GM18507 (cell line): ENCODE measurements at regions not wholly inside any gene's neighbourhood (a gene's known extent, or its start where the extent isn't known, plus 50 kb on each side); places are given as distances from the start of the nearest gene placed in this dataset.
"Not testable (repeated sequence)": the region's sequence is repeated elsewhere in the genome, so short reads cannot be mapped to it uniquely, and the experiment has no call there.

Experiments used
- DNase-seq: peaks from one replicate; pipeline ENCODE4 v3.0.0; 2011; ENCODE audit warnings: low read depth; ENCODE audit not compliant: insufficient read length; ENCODE audit errors: extremely low spot score
- FAIRE-seq: peaks from 2 replicates; lab custom pipeline; 2011; peaks lifted over from hg19 to GRCh38; lab: Jason Lieb, UNC

DNA sequence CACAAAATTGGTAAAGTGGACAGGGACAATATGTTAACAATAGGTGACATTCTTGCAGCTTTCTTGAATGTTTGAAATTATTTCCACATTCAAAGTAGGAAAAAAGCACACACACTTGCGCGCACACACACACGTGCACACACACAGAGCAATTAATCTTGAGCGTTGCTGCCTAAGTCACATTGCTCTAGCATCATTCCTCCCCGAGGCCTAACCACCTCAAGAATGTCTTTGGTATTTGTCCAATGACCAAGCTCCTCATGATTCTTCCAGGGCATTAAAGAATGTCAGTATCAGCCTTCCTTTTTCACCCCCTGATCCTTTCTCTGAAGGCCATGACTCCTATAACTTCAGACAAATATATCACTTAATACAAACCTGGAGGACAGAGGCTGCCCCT lies 198.1 kb downstream of the NPR3 start:
- DNase-seq (no peak), FAIRE-seq (no peak)

DNA sequence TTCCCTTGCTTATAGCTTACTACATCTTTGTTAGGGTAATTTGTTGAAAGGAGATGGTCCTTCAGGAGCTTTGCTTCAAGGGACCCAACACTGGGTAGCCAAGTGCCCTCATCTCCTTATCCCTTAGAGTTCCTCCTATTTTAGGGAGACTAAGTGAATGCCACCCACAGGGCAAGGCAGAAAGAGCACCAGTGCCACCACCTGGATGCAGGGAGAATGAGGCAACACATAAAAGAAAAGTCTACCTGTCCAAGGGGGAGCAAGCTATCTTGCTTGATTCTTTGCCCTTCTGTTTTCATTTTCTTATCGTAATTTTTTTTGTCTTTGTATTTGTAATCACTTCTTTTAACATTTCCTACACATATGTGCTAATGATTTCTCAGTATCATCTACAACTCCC lies 205.5 kb downstream of the NPR3 start:
- no peak for DNase-seq
- FAIRE-seq = no peak

DNA sequence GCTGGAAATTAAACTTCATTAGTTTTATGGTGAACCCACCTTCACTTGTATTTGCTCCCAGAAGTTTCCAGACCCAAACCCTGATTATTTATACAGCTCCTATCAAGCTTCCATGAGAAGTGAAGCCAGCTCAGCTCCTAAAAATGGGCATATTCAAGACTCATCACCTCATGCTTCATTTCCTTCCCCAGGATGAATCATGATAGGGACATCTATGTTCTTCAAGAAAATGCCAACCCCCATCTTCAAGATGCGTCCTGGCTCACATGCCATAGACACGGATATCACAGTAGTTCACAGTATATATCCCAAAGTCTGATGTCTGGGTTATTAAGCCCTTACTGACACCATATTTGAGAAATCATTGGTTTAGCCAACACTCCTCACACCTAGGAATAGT lies 217.6 kb downstream of the NPR3 start:
- DNase-seq = no peak
- FAIRE-seq = no peak

DNA sequence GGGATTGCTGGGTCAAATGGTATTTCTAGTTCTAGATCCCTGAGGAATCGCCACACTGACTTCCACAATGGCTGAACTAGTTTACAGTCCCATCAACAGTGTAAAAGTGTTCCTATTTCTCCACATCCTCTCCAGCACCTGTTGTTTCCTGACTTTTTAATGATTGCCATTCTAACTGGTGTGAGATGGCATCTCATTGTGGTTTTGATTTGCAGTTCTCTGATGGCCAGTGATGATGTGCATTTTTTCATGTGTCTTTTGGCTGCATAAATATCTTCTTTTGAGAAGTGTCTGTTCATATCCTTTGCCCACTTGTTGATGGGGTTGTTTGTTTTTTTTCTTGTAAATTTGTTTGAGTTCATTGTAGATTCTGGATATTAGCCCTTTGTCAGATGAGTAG lies 220.3 kb downstream of the NPR3 start:
- not testable (repeated sequence) for FAIRE-seq, DNase-seq

DNA sequence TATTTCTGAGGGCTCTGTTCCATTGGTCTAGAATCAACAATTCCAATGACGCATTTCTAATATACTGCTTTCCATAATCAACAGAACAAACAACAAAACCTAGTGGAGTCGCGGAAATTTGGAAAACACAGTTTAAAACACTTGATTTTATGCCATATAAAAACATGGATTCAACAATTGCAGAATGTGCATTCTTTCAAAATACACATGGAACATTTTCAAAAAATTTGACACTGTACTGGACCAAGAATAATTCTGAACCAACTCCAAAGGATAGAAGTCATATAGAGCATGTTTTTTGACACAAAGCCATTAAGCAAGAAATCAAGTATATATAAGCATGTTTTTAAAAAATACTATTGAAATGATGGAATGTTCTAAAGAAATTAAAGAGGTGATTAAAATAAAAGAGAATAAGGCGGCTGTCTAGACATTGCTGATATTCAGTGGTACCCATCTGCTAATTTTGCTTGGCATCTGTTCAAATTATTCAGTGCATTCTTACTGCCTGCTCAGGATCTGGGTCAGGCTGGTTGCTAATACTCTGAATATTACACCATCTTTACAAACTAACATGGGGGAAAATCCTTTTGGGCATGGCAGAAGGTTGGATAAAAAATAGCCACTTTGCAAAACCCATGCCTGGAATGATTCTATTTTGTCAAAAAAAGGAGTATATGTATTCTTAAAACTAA lies 221.3 kb downstream of the NPR3 start:
- DNase-seq = no peak
- no peak for FAIRE-seq

DNA sequence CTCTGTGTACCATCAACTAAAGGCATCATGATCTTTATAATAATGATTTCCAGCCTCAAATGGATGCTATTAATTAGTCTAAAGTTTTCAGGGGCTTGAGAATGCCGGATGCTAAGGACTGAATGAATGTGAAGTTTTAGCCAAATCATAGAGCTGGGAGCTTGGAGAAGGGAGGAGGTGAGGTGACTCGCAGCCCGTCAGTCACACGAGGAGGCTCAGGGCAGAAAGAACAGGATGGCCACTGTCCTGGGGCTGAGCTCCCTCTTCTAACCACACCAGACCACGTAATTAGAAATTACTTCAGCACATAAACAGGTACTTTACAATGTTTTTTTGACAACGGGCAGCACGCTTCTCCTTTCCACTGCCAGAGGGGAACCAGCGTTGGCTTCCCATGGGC lies 222.6 kb downstream of the NPR3 start:
- DNase-seq (no peak), FAIRE-seq (no peak)

DNA sequence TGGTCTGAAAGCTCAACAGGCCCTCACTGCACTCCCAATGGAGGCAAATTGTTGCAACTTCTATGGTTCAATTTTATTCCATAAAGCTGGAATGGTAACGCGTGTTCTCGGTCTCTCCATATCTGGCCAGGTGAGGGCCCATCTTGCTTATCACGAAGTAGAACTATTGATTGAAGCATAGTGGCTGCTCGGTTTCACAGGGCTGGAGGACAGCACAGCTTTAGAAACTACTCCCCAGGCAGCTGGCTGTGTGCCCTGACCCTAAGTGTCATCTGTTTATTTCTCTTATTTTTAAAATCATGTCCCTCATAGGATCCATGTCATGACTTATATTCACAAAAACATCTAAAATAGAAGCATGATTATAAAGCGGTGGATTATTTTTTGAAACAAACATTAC lies 223.4 kb downstream of the NPR3 start:
- DNase-seq (no peak), FAIRE-seq (no peak)

DNA sequence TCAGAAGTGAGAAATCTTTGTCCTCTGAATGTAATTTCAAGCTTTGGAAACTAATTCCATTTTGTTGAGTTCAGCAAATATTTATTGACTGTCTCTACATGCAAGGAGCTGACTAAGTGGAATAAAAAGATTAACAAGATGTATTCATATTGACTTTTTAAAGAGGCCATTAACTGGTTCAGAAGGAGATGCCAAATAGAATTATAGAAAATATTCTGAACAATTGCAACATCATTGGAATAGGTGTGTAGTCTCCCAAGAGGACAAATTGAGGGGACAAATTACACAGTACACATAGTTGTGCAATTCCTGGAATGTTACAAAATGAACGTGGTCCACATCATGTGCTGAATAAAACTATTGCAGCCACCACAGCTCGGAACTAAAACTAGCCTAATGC lies 224.2 kb downstream of the NPR3 start:
- DNase-seq (no peak), FAIRE-seq (no peak)

DNA sequence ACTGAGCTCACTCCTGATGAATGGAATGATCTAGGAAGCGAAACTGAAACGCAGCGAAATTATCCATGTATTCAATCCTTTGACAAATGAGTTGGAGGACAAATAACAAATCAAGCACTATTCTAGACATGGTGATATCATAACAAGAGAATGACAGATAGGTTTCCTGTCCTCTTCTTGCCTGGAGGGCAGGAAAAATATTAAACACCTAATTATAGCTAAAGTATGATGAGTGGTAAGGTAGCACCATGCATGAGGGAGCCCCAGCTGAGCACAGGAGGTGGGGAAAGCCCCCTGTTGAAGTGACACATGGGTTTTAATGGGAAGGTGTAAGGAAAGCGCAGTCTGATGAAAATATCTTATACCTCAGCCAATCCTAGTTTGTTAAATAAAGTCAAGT lies 225.2 kb downstream of the NPR3 start:
- DNase-seq = no peak
- no peak for FAIRE-seq

DNA sequence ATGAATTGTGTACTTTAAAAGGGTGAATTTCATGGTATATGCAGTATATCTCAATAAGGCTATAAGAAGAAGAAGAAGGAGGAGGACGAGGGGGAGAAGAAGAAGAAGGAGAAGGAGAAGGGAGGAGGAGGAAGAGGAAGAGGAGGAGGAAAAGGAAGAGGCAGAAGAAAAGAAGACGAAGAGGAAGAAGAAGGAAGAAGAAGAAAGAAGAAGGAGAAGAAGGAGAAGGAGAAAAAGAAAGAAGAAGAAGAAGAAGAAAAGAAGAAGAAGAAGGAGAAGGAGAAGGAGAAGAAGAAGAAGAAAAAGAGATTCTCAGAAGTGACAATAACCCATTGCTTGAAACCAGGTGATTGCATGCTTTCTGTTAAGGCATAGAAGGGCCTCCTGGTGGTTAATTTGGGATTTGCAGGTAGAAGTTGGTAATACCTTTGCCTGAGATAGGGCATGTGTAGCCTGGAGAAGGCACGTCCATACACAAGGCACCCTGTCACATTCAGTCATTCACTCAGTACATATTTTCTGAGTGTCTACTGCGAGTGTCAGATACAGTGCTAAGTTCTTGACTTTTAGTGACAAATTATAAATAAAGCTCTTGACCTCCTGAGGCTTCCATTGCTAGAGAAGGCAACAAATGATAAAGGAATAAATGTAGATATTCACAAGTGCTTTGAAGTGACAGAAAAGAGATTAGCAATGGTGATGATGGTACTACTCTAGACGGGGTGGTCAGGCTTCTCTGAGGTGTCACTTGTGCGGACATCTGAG lies 231.3 kb downstream of the NPR3 start:
- DNase-seq (no peak), FAIRE-seq (peak; percentile 46)

DNA sequence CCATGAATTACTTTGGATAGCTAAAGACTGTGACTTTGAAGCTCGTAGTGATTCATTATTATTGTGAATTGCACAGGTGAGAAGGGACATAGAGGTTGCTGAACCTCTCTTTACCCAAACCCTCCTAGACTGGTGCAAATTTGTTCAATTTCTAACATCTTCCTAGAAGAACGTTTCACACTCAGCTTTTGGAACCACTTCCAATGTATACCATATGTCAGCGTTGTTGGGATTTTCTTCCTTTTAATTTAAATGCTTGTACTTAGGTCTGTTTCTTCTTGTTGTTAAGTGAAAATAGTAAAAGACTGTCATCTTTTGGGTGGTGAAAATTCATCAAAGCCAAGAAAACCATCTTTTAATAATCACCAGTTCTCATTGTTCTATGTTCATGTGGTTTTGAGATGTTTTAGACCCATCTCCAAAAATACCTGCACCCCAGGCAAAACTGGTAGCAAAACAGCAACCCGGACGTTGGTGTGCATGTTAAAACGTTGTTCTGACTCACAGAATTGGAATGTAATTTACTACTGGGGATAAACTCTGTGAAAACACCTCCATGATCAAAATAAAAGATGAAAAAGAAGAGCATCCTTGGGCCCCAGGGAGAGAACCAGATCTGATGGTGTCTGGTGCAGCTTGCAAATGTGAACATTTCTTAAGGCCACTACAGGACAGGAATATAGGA lies 238.3 kb downstream of the NPR3 start:
- DNase-seq (no peak), FAIRE-seq (no peak)

DNA sequence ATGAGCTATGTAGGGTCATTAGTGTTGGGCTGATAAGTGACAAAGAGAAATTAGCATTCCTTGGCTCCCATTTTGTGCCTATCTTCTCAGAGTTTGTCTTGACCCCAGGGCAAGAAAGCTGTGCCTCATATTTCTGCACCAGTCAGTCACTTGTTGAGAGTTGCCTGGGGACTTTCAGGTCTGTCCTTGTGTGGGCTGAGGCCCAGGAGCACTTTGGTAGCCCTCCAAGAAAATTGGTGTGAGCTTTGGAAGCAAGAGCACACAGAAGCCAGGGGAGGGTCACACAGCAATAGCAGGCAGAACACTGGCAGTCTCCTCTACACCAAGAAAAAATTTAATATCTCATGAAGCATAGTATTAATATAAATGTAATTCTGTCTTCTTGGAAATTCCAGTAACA lies 239.9 kb downstream of the NPR3 start:
- FAIRE-seq (no peak), DNase-seq (no peak)

DNA sequence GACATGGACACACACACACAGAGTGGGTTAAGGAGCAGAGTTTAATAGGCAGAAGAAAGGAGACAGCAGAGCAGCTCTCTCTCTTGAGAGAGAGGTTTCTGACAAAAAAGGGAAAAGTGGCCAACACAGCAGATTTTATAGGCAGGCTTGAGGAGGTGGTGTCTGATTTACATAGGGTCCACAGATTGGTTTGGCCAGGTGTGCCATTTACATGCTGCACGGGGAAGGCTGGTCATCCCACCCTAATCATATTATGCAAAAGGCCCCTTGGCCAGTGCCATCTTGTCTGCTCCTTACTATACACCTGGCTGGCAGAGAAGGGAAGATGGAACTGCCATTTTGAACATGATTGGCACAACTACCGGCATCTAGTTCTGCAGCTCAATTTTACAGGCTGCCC lies 240.8 kb downstream of the NPR3 start:
- DNase-seq = no peak
- FAIRE-seq = no peak

DNA sequence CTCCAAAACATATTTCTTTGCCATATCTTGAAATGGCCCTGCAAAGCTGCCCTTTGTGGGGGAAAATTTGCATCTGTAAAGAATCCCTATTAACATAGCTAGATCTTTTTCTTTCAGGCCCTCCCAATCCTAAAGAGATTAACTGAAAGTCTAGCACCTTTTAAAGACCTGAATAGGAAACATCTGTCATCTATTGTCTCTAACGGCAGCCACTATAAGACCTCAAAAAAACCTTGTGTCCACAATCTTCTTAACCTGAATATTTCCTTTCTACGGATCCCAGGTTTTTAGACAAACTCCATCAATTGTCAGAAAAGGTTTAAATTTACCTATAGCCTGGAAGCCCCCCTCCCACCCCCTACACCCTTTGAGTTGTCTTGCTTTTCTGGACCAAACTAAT lies 241.3 kb downstream of the NPR3 start:
- not testable (repeated sequence) for DNase-seq, FAIRE-seq

DNA sequence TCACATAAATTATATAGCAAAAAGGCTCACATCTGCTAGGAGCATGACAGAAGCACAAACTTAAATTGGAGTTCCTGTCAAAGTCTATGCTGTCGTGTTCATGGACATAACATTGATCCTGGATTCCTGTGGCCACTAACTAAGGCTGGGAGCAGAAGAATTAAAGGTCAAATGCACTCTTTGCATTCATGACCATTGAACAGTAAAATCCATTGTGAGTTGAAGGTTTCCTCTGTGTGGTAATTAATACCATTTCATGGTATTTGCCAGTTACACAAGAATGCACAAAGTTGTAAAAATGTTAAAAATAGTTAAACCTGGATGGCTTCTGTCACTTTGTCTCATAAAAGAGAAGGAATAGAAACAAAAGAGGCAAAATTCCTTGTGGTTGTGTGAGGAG lies 242.6 kb downstream of the NPR3 start:
- DNase-seq (no peak), FAIRE-seq (no peak)

DNA sequence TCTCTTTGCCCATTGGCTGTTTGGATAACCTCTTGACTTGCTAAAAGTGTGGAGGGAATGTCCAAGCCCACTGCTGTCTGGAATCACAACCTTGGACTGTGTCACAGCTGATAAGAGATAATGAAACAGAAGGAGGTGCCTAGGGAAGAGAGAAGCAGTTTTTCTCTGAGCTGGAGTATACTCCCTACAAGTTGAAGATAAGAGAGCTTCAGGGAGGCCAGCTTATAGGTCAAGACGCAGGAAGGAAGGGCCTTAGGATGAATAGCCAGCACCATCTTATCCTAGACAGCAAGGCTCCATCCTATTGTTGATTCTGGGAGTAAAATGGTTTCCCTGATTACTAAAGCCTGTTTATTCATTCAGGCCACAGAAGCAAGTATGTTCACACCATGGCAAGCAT lies 244.7 kb downstream of the NPR3 start:
- FAIRE-seq (no peak), DNase-seq (no peak)

DNA sequence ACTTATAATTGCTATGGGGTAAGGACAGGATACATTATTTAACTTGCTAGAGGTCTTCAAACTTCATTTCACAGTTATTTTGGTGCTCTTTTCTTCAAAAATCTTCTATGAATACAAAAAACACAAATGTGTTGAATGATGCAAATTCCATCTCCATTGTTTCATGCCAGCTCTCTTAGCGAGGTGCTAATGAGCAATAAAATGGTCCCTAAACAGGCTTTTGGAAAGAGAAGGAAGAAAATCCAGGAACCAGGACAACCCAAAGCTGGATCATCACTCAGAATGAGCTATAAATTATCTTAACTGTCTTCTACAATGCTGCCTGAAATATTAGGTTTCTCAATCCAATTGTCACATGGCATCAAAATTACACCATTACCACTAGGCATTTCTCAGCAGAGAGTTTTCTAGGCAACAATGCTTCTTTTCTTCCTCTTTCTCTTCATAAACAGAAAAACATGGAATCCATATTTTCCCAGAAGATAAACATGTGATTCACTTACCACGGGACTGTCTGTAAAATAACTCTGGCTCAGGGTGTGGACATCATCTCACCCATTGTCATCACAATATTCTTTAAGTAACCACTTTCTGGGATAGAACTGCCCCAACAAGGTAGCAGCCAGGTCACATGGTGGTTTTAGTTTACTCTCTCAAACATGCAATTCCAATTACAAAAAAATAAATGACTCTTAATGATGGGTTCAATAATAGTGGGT lies 249.4 kb downstream of the NPR3 start:
- FAIRE-seq = no peak

DNA sequence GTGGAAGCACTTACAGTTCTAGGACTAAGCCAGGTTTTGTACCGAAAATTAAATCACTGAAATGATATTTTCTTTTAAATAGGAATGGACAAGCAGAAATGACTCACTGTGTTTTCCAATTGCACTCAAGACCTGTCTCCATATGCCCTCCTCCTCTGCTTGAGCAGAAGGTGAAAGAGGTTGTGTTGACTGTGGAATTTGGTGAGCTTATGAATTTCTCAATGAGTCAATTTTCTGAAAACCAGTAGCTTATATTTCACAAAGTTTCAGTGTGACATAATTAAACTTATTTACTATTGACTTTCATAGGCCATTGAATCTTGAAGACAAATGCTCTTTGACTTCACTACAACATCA lies 249.9 kb downstream of the NPR3 start:
- FAIRE-seq (no peak), DNase-seq (no peak)

More for the DNA sequence above, 249.4 kb downstream of the NPR3 start:
- no peak for DNase-seq

DNA sequence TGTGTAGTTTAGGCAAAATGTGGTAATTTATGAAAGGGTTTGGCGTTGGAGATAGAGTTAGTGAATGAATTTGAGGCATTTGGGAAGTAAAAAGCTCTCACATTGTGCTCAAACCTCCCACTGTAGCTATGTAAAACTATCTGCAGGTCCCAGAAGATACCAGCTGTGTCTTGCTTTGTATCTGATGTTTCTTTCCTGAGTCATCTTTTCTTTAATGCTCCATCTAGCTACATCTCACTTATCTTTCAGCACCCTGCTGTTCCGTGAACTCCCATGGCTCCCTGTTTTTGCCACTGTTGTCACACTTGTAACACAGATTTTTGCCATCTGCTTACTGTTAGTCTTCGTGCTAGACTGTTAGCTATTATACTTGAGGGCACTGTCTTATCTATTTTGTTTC lies 253.1 kb downstream of the NPR3 start:
- FAIRE-seq (no peak), DNase-seq (no peak)

DNA sequence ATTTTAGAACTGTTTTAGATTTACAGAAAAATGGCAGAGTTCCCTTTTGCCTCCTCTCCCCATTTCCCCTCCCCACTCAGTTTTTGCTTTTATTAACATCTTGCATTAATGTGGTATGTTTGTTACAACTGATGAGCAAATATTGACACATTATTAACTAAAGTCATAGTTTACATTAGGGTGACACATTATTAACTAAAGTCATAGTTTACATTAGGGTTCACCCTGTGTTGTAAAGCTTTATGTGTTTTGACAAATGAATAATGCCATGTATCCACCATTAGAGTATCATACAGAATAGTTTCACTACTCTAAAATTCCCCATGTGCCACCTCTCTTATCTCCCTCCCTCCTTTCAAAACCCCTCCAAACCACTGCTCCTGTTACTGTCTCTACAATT lies 262.5 kb downstream of the NPR3 start:
- no peak for DNase-seq
- no peak for FAIRE-seq
